Gastroesophageal sphincter (tissue), 4 donors: ENCODE measurements at regions not wholly inside any gene's neighbourhood (a gene's known extent, or its start where the extent isn't known, plus 50 kb on each side); places are given as distances from the start of the nearest gene placed in this dataset.

Experiments
- ATAC-seq: fragments of 150-250 bp; one replicate; pipeline ENCODE4 v1.9.1; 2016; ENCODE audit warnings: mild to moderate bottlenecking, moderate library complexity
- H3K27ac ChIP-seq, 4 donors: fragments of 200-600 bp; sonication (generic) in 3 of 4; 1 replicate in 3 of 4; 2 replicates in 1 of 4; pipeline ENCODE4 v1.5.1; 2016 to 2019
- H3K27me3 ChIP-seq: fragments of 200-600 bp; sonication (generic); one replicate; pipeline ENCODE4 v1.5.1; 2019
- H3K36me3 ChIP-seq, 2 donors: fragments of 200-600 bp; sonication (generic); one replicate each; pipeline ENCODE4 v1.5.1; 2019; ENCODE audit warnings: control low read depth in 1 of 2
- H3K4me1 ChIP-seq, 3 donors: fragments of 200-600 bp; sonication (generic); 1 replicate in 2 of 3; 2 replicates in 1 of 3; pipeline ENCODE4 v1.5.1; 2016 to 2019; ENCODE audit warnings: control low read depth in 2 of 3
- H3K4me3 ChIP-seq, 2 donors: fragments of 200-600 bp; sonication (generic); one replicate each; pipeline ENCODE4 v1.5.1; 2019; ENCODE audit warnings: mild to moderate bottlenecking in 1 of 2, moderate library complexity in 1 of 2
- H3K9me3 ChIP-seq, 3 donors: fragments of 200-600 bp; sonication (generic); one replicate each; pipeline ENCODE4 v1.5.1; 2017 to 2019; ENCODE audit warnings: control low read depth in 2 of 3
- CTCF ChIP-seq, 4 experiments: fragments of 200-600 bp in 2 of 4; fragments of 450-650 bp in 2 of 4; sonication (generic) in 1 of 4; IDR thresholded peaks; one replicate each; pipeline ENCODE4 v1.5.1; 2017 to 2019; ENCODE audit warnings: antibody characterized with exemption in 4 of 4, mild to moderate bottlenecking in 2 of 4, moderate library complexity in 2 of 4
- EP300 ChIP-seq: sonication (generic); formaldehyde crosslinking; IDR thresholded peaks from one replicate; pipeline ENCODE4 v1.6.1; 2017; ENCODE audit warnings: antibody characterized with exemption, mild to moderate bottlenecking
- POLR2A ChIP-seq, 2 donors: fragments of 450-650 bp; IDR thresholded peaks; one replicate each; pipeline ENCODE4 v1.6.1; 2017; ENCODE audit warnings: antibody characterized with exemption in 2 of 2, mild to moderate bottlenecking in 2 of 2, moderate library complexity in 1 of 2
- POLR2AphosphoS5 ChIP-seq: sonication (generic); formaldehyde crosslinking; IDR thresholded peaks from one replicate; pipeline ENCODE4 v1.6.1; 2017; ENCODE audit warnings: antibody characterized with exemption
- WGBS, 2 donors: methylation state at CpG; one replicate each; pipeline ENCODE4 v1.1.5; 2018; ENCODE audit warnings: low coverage in 1 of 2; 5-methylcytosine and 5-hydroxymethylcytosine counted together

GRCh38 chr10:9501944-9502343, 1447.5 kb downstream of the GATA3 start:
- Histone ChIP-seq H3K4me1 (no peaks in the 10 kb centered on the region), H3K4me3 (no peak overlapping the region), H3K27ac (no peak overlapping the region), H3K36me3 (no peaks in the 10 kb centered on the region), H3K27me3 (no peaks in the 10 kb centered on the region), H3K9me3 (no peaks in the 10 kb centered on the region)
- TF ChIP-seq CTCF (IDR thresholded peaks at IDR 0.05) (no peak), POLR2A (IDR thresholded peaks at IDR 0.05) (no peak), POLR2AphosphoS5 (no peak), EP300 (no peak)
- ATAC-seq, result no peak
- 95 to 100% methylated on average over 1 to 3 of the region's 3 CpGs for WGBS, 2 donors

- Histone ChIP-seq H3K27me3 (no peaks in the 10 kb centered on the region), H3K4me1 (no peaks in the 10 kb centered on the region), H3K36me3 (no peaks in the 10 kb centered on the region), H3K27ac (no peak overlapping the region), H3K9me3 (no peaks in the 10 kb centered on the region), H3K4me3 (no peak overlapping the region)
- WGBS, 2 donors, result 71 to 78% methylated on average over 2 of the region's 2 CpGs
- TF ChIP-seq EP300 (no peak), POLR2A (IDR thresholded peaks at IDR 0.05) (no peak), CTCF (IDR thresholded peaks at IDR 0.05) (no peak), POLR2AphosphoS5 (no peak)
- no peak for ATAC-seq
Measured at GRCh38 chr10:9504227-9504626, 1449.7 kb downstream of the GATA3 start.

- Histone ChIP-seq H3K9me3 (no peaks in the 10 kb centered on the region), H3K27ac (no peak overlapping the region), H3K4me1 (no peaks in the 10 kb centered on the region), H3K27me3 (no peaks in the 10 kb centered on the region), H3K36me3 (no peaks in the 10 kb centered on the region), H3K4me3 (no peak overlapping the region)
- 52 to 54% methylated on average over 2 of the region's 2 CpGs for WGBS, 2 donors
- TF ChIP-seq CTCF (IDR thresholded peaks at IDR 0.05), result no peak
- TF ChIP-seq POLR2A (IDR thresholded peaks at IDR 0.05), result no peak
- no peak for TF ChIP-seq EP300
- no peak for TF ChIP-seq POLR2AphosphoS5
- ATAC-seq, result no peak
Measured at GRCh38 chr10:9505546-9505945, 1451.1 kb downstream of the GATA3 start.

- ATAC-seq, result no peak
- no peaks in the 10 kb centered on the region for H3K4me1 ChIP-seq
- H3K27ac ChIP-seq, result no peak overlapping the region
- TF ChIP-seq POLR2A (IDR thresholded peaks at IDR 0.05) (no peak), EP300 (no peak), POLR2AphosphoS5 (no peak), CTCF (IDR thresholded peaks at IDR 0.05) (no peak)
- H3K4me3 ChIP-seq, result no peak overlapping the region
- 53 to 71% methylated on average over 2 of the region's 2 CpGs for WGBS, 2 donors
- H3K27me3 ChIP-seq, result no peaks in the 10 kb centered on the region
- no peaks in the 10 kb centered on the region for H3K36me3 ChIP-seq
- no peaks in the 10 kb centered on the region for H3K9me3 ChIP-seq
Measured at GRCh38 chr10:9508606-9509005, 1454.1 kb downstream of the GATA3 start.

GRCh38 chr10:9510626-9511025, 1456.1 kb downstream of the GATA3 start:
- no peaks in the 10 kb centered on the region for H3K36me3 ChIP-seq
- no peaks in the 10 kb centered on the region for H3K4me1 ChIP-seq
- H3K4me3 ChIP-seq, result no peak overlapping the region
- no peaks in the 10 kb centered on the region for H3K27me3 ChIP-seq
- H3K27ac ChIP-seq, result no peak overlapping the region
- WGBS, 2 donors, result 70 to 89% methylated on average over 2 to 3 of the region's 3 CpGs
- TF ChIP-seq POLR2AphosphoS5 (no peak), POLR2A (IDR thresholded peaks at IDR 0.05) (no peak)
- no peaks in the 10 kb centered on the region for H3K9me3 ChIP-seq
- ATAC-seq, result no peak

GRCh38 chr10:9515922-9516321, 1461.4 kb downstream of the GATA3 start:
- Histone ChIP-seq H3K27me3 (no peaks in the 10 kb centered on the region), H3K27ac (peak overlapping the region in 1 of 4 donors; percentile 4), H3K4me1 (peaks cover 0 to 9% (median 3%) of the 10 kb centered on the region in 3 donors), H3K36me3 (no peaks in the 10 kb centered on the region), H3K9me3 (no peaks in the 10 kb centered on the region), H3K4me3 (no peak overlapping the region)
- no peak for TF ChIP-seq POLR2AphosphoS5
- TF ChIP-seq EP300, result no peak
- no peak for TF ChIP-seq CTCF (IDR thresholded peaks at IDR 0.05)
- no peak for TF ChIP-seq POLR2A (IDR thresholded peaks at IDR 0.05)
- WGBS, 2 donors, result 72 to 73% methylated on average over 3 to 4 of the region's 6 CpGs
- no peak for ATAC-seq
